SK-N-SH (cell line): ENCODE measurements at regions not wholly inside any gene's neighbourhood (a gene's known extent, or its start where the extent isn't known, plus 50 kb on each side); places are given as distances from the start of the nearest gene placed in this dataset.

Source experiments
- CTCF ChIA-PET: fragments of 300-600, 350-600 bp; formaldehyde crosslinking; extraction: SDS; loops from one replicate; lab custom pipeline; 2021; lab: Yijun Ruan, JAX
- POLR2A ChIA-PET: fragments of 350-600 bp; sonication (Branson Sonifier 250); formaldehyde crosslinking; extraction: SDS; loops from one replicate; lab custom pipeline; 2020; ENCODE audit warnings: antibody characterized with exemption, inconsistent platforms; lab: Yijun Ruan, JAX
- DNase-seq: peaks from one replicate; pipeline ENCODE4 v3.0.0; 2012
- H2AFZ ChIP-seq: fragments of 200-600 bp; sonication (generic); 2 replicates; pipeline ENCODE4 v1.8.1; 2016; ENCODE audit warnings: antibody characterized with exemption, mild to moderate bottlenecking, low read depth
- H3F3A ChIP-seq: fragments of 200-600 bp; sonication (generic); replicated peaks from 2 replicates; pipeline ENCODE3; 2016; ENCODE audit warnings: antibody characterized with exemption, mild to moderate bottlenecking; ENCODE audit not compliant: insufficient read depth
- H3K27ac ChIP-seq, 2 experiments: fragments of 200-500 bp in 1 of 2; fragments of 200-600 bp in 1 of 2; sonication (Bioruptor generic) in 1 of 2; sonication (generic), shearing (Covaris generic) in 1 of 2; 2 replicates each; pipeline versions ENCODE4 v1.5.1 to v1.6.1; 2014 to 2016; ENCODE audit warnings: low read depth in 2 of 2, inconsistent platforms in 1 of 2, low read length in 1 of 2, mild to moderate bottlenecking in 1 of 2, mixed read lengths in 1 of 2
- H3K27me3 ChIP-seq: fragments of 200-600 bp; sonication (generic), shearing (Covaris generic); 2 replicates; pipeline ENCODE4 v1.6.1; 2016; ENCODE audit warnings: mixed run types; ENCODE audit not compliant: insufficient read depth
- H3K36me3 ChIP-seq, 2 experiments: fragments of 200-500 bp in 1 of 2; fragments of 200-600 bp in 1 of 2; sonication (Bioruptor generic) in 1 of 2; sonication (generic) in 1 of 2; replicated peaks in 1 of 2; 2 replicates each; pipeline versions ENCODE3 to v1.5.1; 2014 to 2016; ENCODE audit warnings: low read length in 1 of 2, mild to moderate bottlenecking in 1 of 2; ENCODE audit not compliant: insufficient read depth in 2 of 2, control insufficient read depth in 1 of 2
- H3K4me1 ChIP-seq, 2 experiments: fragments of 200-500 bp in 1 of 2; fragments of 200-600 bp in 1 of 2; sonication (Bioruptor generic) in 1 of 2; sonication (generic), shearing (Covaris generic) in 1 of 2; 2 replicates each; pipeline versions ENCODE4 v1.5.1 to v1.6.1; 2014 to 2016; ENCODE audit warnings: low read depth in 1 of 2, low read length in 1 of 2, mixed run types in 1 of 2; ENCODE audit not compliant: insufficient read depth in 2 of 2, control insufficient read depth in 1 of 2
- H3K4me2 ChIP-seq: fragments of 200-600 bp; sonication (generic), shearing (Covaris generic); 2 replicates; pipeline ENCODE4 v1.6.1; 2017; ENCODE audit warnings: mixed run types
- H3K4me3 ChIP-seq, 2 experiments: fragments of 200-500 bp in 1 of 2; fragments of 200-600 bp in 1 of 2; sonication (Bioruptor generic) in 1 of 2; sonication (generic), shearing (Covaris generic) in 1 of 2; 2 replicates each; pipeline versions ENCODE4 v1.5.1 to v1.8.1; 2014 to 2016; ENCODE audit warnings: low read depth in 2 of 2, inconsistent platforms in 1 of 2, low read length in 1 of 2, mild to moderate bottlenecking in 1 of 2, mixed read lengths in 1 of 2, moderate library complexity in 1 of 2
- H3K79me2 ChIP-seq: fragments of 200-600 bp; sonication (generic); 2 replicates; pipeline ENCODE4 v1.8.1; 2017; ENCODE audit warnings: mild to moderate bottlenecking; ENCODE audit not compliant: insufficient read depth
- H3K9ac ChIP-seq: fragments of 200-600 bp; sonication (generic); 2 replicates; pipeline ENCODE4 v1.6.1; 2017; ENCODE audit warnings: mixed run types
- H3K9me2 ChIP-seq: fragments of 200-600 bp; sonication (generic); 2 replicates; pipeline ENCODE4 v1.6.1; 2017; ENCODE audit warnings: mixed run types
- H3K9me3 ChIP-seq: fragments of 200-600 bp; sonication (generic); 2 replicates; pipeline ENCODE4 v1.6.1; 2017; ENCODE audit warnings: mixed run types, mild to moderate bottlenecking, moderate library complexity
- H4K20me1 ChIP-seq: fragments of 200-600 bp; sonication (generic); 2 replicates; pipeline ENCODE4 v1.6.1; 2017; ENCODE audit warnings: mild to moderate bottlenecking, mixed run types; ENCODE audit not compliant: insufficient read depth
- CHD2 ChIP-seq: fragments of 150-350 bp; IDR thresholded peaks from 2 replicates; pipeline ENCODE4 v1.6.1; 2018; ENCODE audit warnings: low read length; ENCODE audit not compliant: partially characterized antibody
- ELF1 ChIP-seq: IDR thresholded peaks from 2 replicates; pipeline ENCODE4 v1.4.0; 2012
- EP300 ChIP-seq, 2 experiments: IDR thresholded peaks; 2 replicates each; pipeline versions ENCODE4 v1.4.0 to v1.6.1; 2012; ENCODE audit warnings: borderline replicate concordance in 1 of 2, low read depth in 1 of 2, low read length in 1 of 2
- EZH2phosphoT487 ChIP-seq: fragments of 200-600 bp; sonication (generic); IDR thresholded peaks from 2 replicates; pipeline ENCODE4 v1.6.1; 2017; ENCODE audit warnings: low read depth, mixed run types, mild to moderate bottlenecking, antibody characterized with exemption, moderate library complexity, borderline replicate concordance
- FOXJ3 ChIP-seq: sonication (generic); formaldehyde crosslinking; IDR thresholded peaks from 2 replicates; pipeline ENCODE4 v1.5.1; 2020; ENCODE audit warnings: mild to moderate bottlenecking, missing genetic modification reagents
- GABPA ChIP-seq: IDR thresholded peaks from 2 replicates; pipeline ENCODE4 v1.4.0; 2012; ENCODE audit warnings: low read depth, mild to moderate bottlenecking
- GATA2 ChIP-seq: sonication (generic); formaldehyde crosslinking; IDR thresholded peaks from 2 replicates; pipeline ENCODE4 v1.5.0; 2020; ENCODE audit warnings: mild to moderate bottlenecking, missing genetic modification reagents
- JUND ChIP-seq: IDR thresholded peaks from 2 replicates; pipeline ENCODE4 v1.4.0; 2012
- MXI1 ChIP-seq: IDR thresholded peaks from 2 replicates; pipeline ENCODE4 v1.6.1; 2012; ENCODE audit warnings: mild to moderate bottlenecking, low read depth, low read length, improper control_type of control experiment
- NRF1 ChIP-seq: IDR thresholded peaks from 2 replicates; pipeline ENCODE4 v1.6.1; 2012; ENCODE audit warnings: low read depth, mild to moderate bottlenecking, low read length
- POLR2AphosphoS5 ChIP-seq: IDR thresholded peaks from 2 replicates; pipeline ENCODE4 v1.6.1; 2012; ENCODE audit warnings: low read depth, low read length
- RAD21 ChIP-seq: IDR thresholded peaks from 2 replicates; pipeline ENCODE4 v1.6.1; 2012; ENCODE audit warnings: mild to moderate bottlenecking, low read length
- RXRA ChIP-seq: IDR thresholded peaks from 2 replicates; pipeline ENCODE4 v1.4.0; 2012; ENCODE audit warnings: low read depth, mild to moderate bottlenecking, borderline replicate concordance
- SMC3 ChIP-seq: IDR thresholded peaks from 2 replicates; pipeline ENCODE4 v1.6.1; 2012; ENCODE audit warnings: low read depth, low read length, improper control_type of control experiment
- TCF12 ChIP-seq: IDR thresholded peaks from 2 replicates; pipeline ENCODE4 v1.4.0; 2012
- YY1 ChIP-seq: IDR thresholded peaks from 2 replicates; pipeline ENCODE4 v1.4.0; 2012; ENCODE audit warnings: low read depth, mild to moderate bottlenecking
- WGBS: methylation state at CpG from one replicate; pipeline ENCODE4 v1.1.6; 2017; ENCODE audit warnings: low lambda C conversion rate; 5-methylcytosine and 5-hydroxymethylcytosine counted together
- TF ChIP-seq, protein P1 (sequence below): fragments of 200-600 bp; sonication (generic); IDR thresholded peaks from 2 replicates; pipeline ENCODE4 v1.6.1; 2017; ENCODE audit warnings: antibody characterized with exemption, mild to moderate bottlenecking, moderate library complexity
- TF ChIP-seq, protein P2 (sequence below): IDR thresholded peaks from 2 replicates; pipeline ENCODE4 v1.4.0; 2012; ENCODE audit warnings: low read depth, borderline replicate concordance
- TF ChIP-seq, protein P3 (sequence below): fragments of 150-350 bp; IDR thresholded peaks from 2 replicates; pipeline ENCODE4 v1.6.1; 2017; ENCODE audit warnings: antibody characterized with exemption, low read length, low read depth, borderline replicate concordance
- TF ChIP-seq, protein P4 (sequence below): fragments of 150-350 bp; IDR thresholded peaks from 2 replicates; pipeline ENCODE4 v1.6.1; 2016; ENCODE audit warnings: mild to moderate bottlenecking, low read depth, low read length
- TF ChIP-seq, protein P5 (sequence below): IDR thresholded peaks from 2 replicates; pipeline ENCODE4 v1.4.0; 2012; ENCODE audit warnings: low read depth, borderline replicate concordance
- TF ChIP-seq, protein P6 (sequence below): IDR thresholded peaks from 2 replicates; pipeline ENCODE4; 2012

DNA sequence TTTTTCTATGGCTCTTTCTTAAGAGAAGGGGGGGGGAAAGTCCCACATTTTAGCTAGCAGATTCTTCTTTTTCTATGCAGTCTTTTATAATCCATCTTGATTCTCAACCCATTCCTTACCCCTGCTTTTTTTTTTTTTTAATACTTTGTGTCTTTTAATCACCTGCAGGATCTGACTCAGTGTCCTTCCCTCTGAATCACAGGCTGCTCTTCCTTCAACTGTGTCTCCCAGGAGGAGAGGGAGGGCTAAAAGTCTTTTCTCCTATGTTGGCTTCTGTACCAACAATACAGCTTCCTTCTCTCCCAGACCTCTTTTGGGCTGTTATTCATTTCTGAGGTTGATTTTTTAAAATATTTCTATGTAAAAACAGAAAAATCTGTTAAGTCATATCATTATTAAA, 686.2 kb downstream of the ADGRL2 start:
- DNase-seq: no peak
- ChIA-PET POLR2A (no interaction called here), CTCF (interaction anchor here (1.2 kb wide), 1 partner anchor 17 kb away, joined by 5 read pairs; no protein-coding TSS in a partner anchor)
- Histone ChIP-seq H3K36me3 (no peaks in the 10 kb centered on the region), H4K20me1 (no peaks in the 10 kb centered on the region), H3K4me2 (no peak overlapping the region), H3K9me2 (no peaks in the 10 kb centered on the region), H3F3A (no peaks in the 10 kb centered on the region), H3K9ac (no peak overlapping the region), H3K4me3 (no peak overlapping the region), H3K9me3 (no peaks in the 10 kb centered on the region), H3K79me2 (no peaks in the 10 kb centered on the region), H3K4me1 (no peaks in the 10 kb centered on the region), H3K27ac (no peak overlapping the region), H3K27me3 (no peaks in the 10 kb centered on the region), H2AFZ (no peak overlapping the region)
- TF ChIP-seq TCF12 (no peak), NRF1 (no peak), EZH2phosphoT487 (no peak)
- TF ChIP-seq, protein P1, sequence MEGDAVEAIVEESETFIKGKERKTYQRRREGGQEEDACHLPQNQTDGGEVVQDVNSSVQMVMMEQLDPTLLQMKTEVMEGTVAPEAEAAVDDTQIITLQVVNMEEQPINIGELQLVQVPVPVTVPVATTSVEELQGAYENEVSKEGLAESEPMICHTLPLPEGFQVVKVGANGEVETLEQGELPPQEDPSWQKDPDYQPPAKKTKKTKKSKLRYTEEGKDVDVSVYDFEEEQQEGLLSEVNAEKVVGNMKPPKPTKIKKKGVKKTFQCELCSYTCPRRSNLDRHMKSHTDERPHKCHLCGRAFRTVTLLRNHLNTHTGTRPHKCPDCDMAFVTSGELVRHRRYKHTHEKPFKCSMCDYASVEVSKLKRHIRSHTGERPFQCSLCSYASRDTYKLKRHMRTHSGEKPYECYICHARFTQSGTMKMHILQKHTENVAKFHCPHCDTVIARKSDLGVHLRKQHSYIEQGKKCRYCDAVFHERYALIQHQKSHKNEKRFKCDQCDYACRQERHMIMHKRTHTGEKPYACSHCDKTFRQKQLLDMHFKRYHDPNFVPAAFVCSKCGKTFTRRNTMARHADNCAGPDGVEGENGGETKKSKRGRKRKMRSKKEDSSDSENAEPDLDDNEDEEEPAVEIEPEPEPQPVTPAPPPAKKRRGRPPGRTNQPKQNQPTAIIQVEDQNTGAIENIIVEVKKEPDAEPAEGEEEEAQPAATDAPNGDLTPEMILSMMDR: no peak
- TF ChIP-seq, protein P2, sequence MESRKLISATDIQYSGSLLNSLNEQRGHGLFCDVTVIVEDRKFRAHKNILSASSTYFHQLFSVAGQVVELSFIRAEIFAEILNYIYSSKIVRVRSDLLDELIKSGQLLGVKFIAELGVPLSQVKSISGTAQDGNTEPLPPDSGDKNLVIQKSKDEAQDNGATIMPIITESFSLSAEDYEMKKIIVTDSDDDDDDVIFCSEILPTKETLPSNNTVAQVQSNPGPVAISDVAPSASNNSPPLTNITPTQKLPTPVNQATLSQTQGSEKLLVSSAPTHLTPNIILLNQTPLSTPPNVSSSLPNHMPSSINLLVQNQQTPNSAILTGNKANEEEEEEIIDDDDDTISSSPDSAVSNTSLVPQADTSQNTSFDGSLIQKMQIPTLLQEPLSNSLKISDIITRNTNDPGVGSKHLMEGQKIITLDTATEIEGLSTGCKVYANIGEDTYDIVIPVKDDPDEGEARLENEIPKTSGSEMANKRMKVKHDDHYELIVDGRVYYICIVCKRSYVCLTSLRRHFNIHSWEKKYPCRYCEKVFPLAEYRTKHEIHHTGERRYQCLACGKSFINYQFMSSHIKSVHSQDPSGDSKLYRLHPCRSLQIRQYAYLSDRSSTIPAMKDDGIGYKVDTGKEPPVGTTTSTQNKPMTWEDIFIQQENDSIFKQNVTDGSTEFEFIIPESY: no peak
- TF ChIP-seq, protein P3, sequence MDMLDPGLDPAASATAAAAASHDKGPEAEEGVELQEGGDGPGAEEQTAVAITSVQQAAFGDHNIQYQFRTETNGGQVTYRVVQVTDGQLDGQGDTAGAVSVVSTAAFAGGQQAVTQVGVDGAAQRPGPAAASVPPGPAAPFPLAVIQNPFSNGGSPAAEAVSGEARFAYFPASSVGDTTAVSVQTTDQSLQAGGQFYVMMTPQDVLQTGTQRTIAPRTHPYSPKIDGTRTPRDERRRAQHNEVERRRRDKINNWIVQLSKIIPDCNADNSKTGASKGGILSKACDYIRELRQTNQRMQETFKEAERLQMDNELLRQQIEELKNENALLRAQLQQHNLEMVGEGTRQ: no peak

DNA sequence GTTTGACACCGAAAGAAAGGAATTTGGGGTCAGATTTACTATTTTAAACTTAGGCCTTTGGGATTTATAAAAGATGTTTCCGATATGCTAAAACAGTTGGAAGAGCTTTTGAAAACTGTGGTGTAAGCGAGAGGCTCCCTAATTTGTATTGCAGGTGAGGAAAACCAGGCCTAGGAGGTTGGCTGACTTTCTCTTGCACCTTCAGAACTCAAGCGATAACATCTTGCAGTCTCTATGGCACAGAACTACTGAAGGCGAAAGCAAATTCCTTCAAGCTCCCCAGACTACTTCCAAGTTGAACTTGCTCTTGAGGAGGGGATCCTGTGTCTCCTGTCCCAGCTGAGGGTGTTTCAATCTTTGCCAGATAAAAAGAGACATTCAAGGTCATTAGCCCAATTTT, 685.7 kb downstream of the ADGRL2 start:
- H2AFZ ChIP-seq: no peak overlapping the region
- H3K4me2 ChIP-seq: no peak overlapping the region
- H3K36me3 ChIP-seq: no peaks in the 10 kb centered on the region
- no peaks in the 10 kb centered on the region for H3K4me1 ChIP-seq
- H3K27me3 ChIP-seq: no peaks in the 10 kb centered on the region
- H3K9me3 ChIP-seq: no peaks in the 10 kb centered on the region
- DNase-seq: no peak
- H4K20me1 ChIP-seq: no peaks in the 10 kb centered on the region
- H3K9me2 ChIP-seq: no peaks in the 10 kb centered on the region
- no peak overlapping the region for H3K27ac ChIP-seq
- TF ChIP-seq, protein P4, sequence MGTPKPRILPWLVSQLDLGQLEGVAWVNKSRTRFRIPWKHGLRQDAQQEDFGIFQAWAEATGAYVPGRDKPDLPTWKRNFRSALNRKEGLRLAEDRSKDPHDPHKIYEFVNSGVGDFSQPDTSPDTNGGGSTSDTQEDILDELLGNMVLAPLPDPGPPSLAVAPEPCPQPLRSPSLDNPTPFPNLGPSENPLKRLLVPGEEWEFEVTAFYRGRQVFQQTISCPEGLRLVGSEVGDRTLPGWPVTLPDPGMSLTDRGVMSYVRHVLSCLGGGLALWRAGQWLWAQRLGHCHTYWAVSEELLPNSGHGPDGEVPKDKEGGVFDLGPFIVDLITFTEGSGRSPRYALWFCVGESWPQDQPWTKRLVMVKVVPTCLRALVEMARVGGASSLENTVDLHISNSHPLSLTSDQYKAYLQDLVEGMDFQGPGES: no peak
- TF ChIP-seq NRF1: no peak
- no peak for TF ChIP-seq ELF1
- TF ChIP-seq EP300 (IDR thresholded peaks at IDR 0.05; ENCODE audit: borderline replicate concordance in 1 of 2, low read depth in 1 of 2, low read length in 1 of 2): no peak
- no peak for TF ChIP-seq CHD2
- no peak for TF ChIP-seq EZH2phosphoT487
- TF ChIP-seq FOXJ3 (CRISPR knock-in tag): no peak
- no peak for TF ChIP-seq YY1
- no peak for TF ChIP-seq POLR2AphosphoS5
- TF ChIP-seq JUND: no peak
- no peak for TF ChIP-seq RAD21
- TF ChIP-seq SMC3: no peak
- no peak for TF ChIP-seq GABPA
- TF ChIP-seq RXRA: no peak
- TF ChIP-seq, protein P5, sequence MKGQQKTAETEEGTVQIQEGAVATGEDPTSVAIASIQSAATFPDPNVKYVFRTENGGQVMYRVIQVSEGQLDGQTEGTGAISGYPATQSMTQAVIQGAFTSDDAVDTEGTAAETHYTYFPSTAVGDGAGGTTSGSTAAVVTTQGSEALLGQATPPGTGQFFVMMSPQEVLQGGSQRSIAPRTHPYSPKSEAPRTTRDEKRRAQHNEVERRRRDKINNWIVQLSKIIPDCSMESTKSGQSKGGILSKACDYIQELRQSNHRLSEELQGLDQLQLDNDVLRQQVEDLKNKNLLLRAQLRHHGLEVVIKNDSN: no peak
- TF ChIP-seq GATA2: no peak
- TF ChIP-seq, protein P6, sequence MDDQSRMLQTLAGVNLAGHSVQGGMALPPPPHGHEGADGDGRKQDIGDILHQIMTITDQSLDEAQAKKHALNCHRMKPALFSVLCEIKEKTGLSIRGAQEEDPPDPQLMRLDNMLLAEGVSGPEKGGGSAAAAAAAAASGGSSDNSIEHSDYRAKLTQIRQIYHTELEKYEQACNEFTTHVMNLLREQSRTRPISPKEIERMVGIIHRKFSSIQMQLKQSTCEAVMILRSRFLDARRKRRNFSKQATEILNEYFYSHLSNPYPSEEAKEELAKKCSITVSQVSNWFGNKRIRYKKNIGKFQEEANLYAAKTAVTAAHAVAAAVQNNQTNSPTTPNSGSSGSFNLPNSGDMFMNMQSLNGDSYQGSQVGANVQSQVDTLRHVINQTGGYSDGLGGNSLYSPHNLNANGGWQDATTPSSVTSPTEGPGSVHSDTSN: no peak
- no peak for TF ChIP-seq MXI1
- no peak overlapping the region for H3K4me3 ChIP-seq
- H3F3A ChIP-seq: no peaks in the 10 kb centered on the region
- no peaks in the 10 kb centered on the region for H3K79me2 ChIP-seq
- no peak overlapping the region for H3K9ac ChIP-seq
- CTCF ChIA-PET: interaction anchor here (1.2 kb wide), 1 partner anchor 17 kb away, joined by 5 read pairs; no protein-coding TSS in a partner anchor
- 74% methylated on average over 3 of the region's 5 CpGs for WGBS
- POLR2A ChIA-PET: no interaction called here
